ENCODE measurements at regions not wholly inside any gene's neighbourhood (a gene's known extent, or its start where the extent isn't known, plus 50 kb on each side); places are given as distances from the start of the nearest gene placed in this dataset.

GRCh38 chr20:23206061-23206460, 119.9 kb upstream of the CD93 start:
- no peaks in the 10 kb centered on the region for H3K79me2 ChIP-seq
- no peak overlapping the region for H2AFZ ChIP-seq
- H3K4me3 ChIP-seq (ENCODE audit: low read depth, low read length) = no peak overlapping the region
- no peaks in the 10 kb centered on the region for H3K4me1 ChIP-seq
- H3K9me3 ChIP-seq (ENCODE audit: control insufficient read depth, low read length) = no peaks in the 10 kb centered on the region
- no peak overlapping the region for H3K4me2 ChIP-seq (ENCODE audit: low read length)
- H3K9ac ChIP-seq = no peak overlapping the region
- no peak for TF ChIP-seq CTCF (IDR thresholded peaks at IDR 0.05)
- no peaks in the 10 kb centered on the region for H3K36me3 ChIP-seq (ENCODE audit: control insufficient read depth, insufficient read depth, low read length)
- no peak overlapping the region for H3K27ac ChIP-seq
- no peaks in the 10 kb centered on the region for H3K27me3 ChIP-seq (ENCODE audit: control insufficient read depth, insufficient read depth, low read length)

- no peak overlapping the region for H3K27ac ChIP-seq
- no peaks in the 10 kb centered on the region for H3K27me3 ChIP-seq (ENCODE audit: control insufficient read depth, insufficient read depth, low read length)
- H3K9ac ChIP-seq = no peak overlapping the region
- no peaks in the 10 kb centered on the region for H3K36me3 ChIP-seq (ENCODE audit: control insufficient read depth, insufficient read depth, low read length)
- H3K4me1 ChIP-seq = no peaks in the 10 kb centered on the region
- no peaks in the 10 kb centered on the region for H3K9me3 ChIP-seq (ENCODE audit: control insufficient read depth, low read length)
- TF ChIP-seq CTCF (IDR thresholded peaks at IDR 0.05) = no peak
- H3K4me2 ChIP-seq (ENCODE audit: low read length) = no peak overlapping the region
- H3K79me2 ChIP-seq = no peaks in the 10 kb centered on the region
- no peak overlapping the region for H3K4me3 ChIP-seq (ENCODE audit: low read depth, low read length)
- no peak overlapping the region for H2AFZ ChIP-seq
These were observed 119.5 kb upstream of the CD93 start for GRCh38 chr20:23205611-23206041.

GRCh38 chr20:23205211-23205610, 119.1 kb upstream of the CD93 start:
- Histone ChIP-seq H3K27me3 (ENCODE audit: control insufficient read depth, insufficient read depth, low read length) (no peaks in the 10 kb centered on the region), H3K27ac (no peak overlapping the region), H3K79me2 (no peaks in the 10 kb centered on the region), H3K4me1 (no peaks in the 10 kb centered on the region), H3K9ac (no peak overlapping the region), H3K9me3 (ENCODE audit: control insufficient read depth, low read length) (no peaks in the 10 kb centered on the region), H3K36me3 (ENCODE audit: control insufficient read depth, insufficient read depth, low read length) (no peaks in the 10 kb centered on the region), H3K4me3 (ENCODE audit: low read depth, low read length) (no peak overlapping the region), H3K4me2 (ENCODE audit: low read length) (no peak overlapping the region), H2AFZ (no peak overlapping the region)
- no peak for TF ChIP-seq CTCF (IDR thresholded peaks at IDR 0.05)

GRCh38 chr20:23203951-23204730, 118.0 kb upstream of the CD93 start:
- no peaks in the 10 kb centered on the region for H3K79me2 ChIP-seq
- TF ChIP-seq CTCF (IDR thresholded peaks at IDR 0.05) = no peak
- H3K4me3 ChIP-seq (ENCODE audit: low read depth, low read length) = no peak overlapping the region
- H2AFZ ChIP-seq = no peak overlapping the region
- no peak overlapping the region for H3K4me2 ChIP-seq (ENCODE audit: low read length)
- no peaks in the 10 kb centered on the region for H3K9me3 ChIP-seq (ENCODE audit: control insufficient read depth, low read length)
- H3K27me3 ChIP-seq (ENCODE audit: control insufficient read depth, insufficient read depth, low read length) = no peaks in the 10 kb centered on the region
- H3K27ac ChIP-seq = no peak overlapping the region
- no peaks in the 10 kb centered on the region for H3K36me3 ChIP-seq (ENCODE audit: control insufficient read depth, insufficient read depth, low read length)
- H3K4me1 ChIP-seq = no peaks in the 10 kb centered on the region
- H3K9ac ChIP-seq = no peak overlapping the region

- Histone ChIP-seq H3K36me3 (ENCODE audit: control insufficient read depth, insufficient read depth, low read length) (no peaks in the 10 kb centered on the region), H3K27me3 (ENCODE audit: control insufficient read depth, insufficient read depth, low read length) (no peaks in the 10 kb centered on the region), H3K4me1 (no peaks in the 10 kb centered on the region), H3K27ac (no peak overlapping the region), H3K4me3 (ENCODE audit: low read depth, low read length) (no peak overlapping the region), H3K9ac (no peak overlapping the region), H3K79me2 (no peaks in the 10 kb centered on the region), H3K9me3 (ENCODE audit: control insufficient read depth, low read length) (no peaks in the 10 kb centered on the region), H2AFZ (no peak overlapping the region), H3K4me2 (ENCODE audit: low read length) (no peak overlapping the region)
- TF ChIP-seq CTCF (IDR thresholded peaks at IDR 0.05) = no peak
These were observed 117.2 kb upstream of the CD93 start for GRCh38 chr20:23203310-23203709.
